GM12873 (cell line): ENCODE measurements at regions not wholly inside any gene's neighbourhood (a gene's known extent, or its start where the extent isn't known, plus 50 kb on each side); places are given as distances from the start of the nearest gene placed in this dataset.

ENCODE experiments used
- CTCF ChIP-seq: IDR thresholded peaks from 2 replicates; pipeline ENCODE4 v1.5.1; 2012; ENCODE audit warnings: low read depth, mild to moderate bottlenecking, moderate library complexity, low read length, control low read depth; ENCODE audit not compliant: insufficient read depth; ENCODE audit errors: missing control alignments

- no peak for TF ChIP-seq CTCF
These were observed 59.6 kb upstream of the LIFR start for GRCh38 chr5:38615981-38616451.

- no peak for TF ChIP-seq CTCF
These were observed 61.7 kb upstream of the LIFR start for GRCh38 chr5:38618154-38618553.

GRCh38 chr5:38621331-38621730, 64.9 kb upstream of the LIFR start:
- no peak for TF ChIP-seq CTCF

GRCh38 chr5:38621840-38622437, 65.5 kb upstream of the LIFR start:
- TF ChIP-seq CTCF: no peak

- TF ChIP-seq CTCF: no peak
These were observed 66.3 kb upstream of the LIFR start for GRCh38 chr5:38622723-38623129.

- TF ChIP-seq CTCF: no peak
These were observed 78.3 kb upstream of the LIFR start for GRCh38 chr5:38634568-38635369.

GRCh38 chr5:38636626-38637025, 80.2 kb upstream of the LIFR start:
- no peak for TF ChIP-seq CTCF
